GM18499 (cell line): ENCODE measurements at regions not wholly inside any gene's neighbourhood (a gene's known extent, or its start where the extent isn't known, plus 50 kb on each side); places are given as distances from the start of the nearest gene placed in this dataset.

Experiments
- ATAC-seq: cut with Tn5 transposase; IDR thresholded peaks from one replicate; pipeline ENCODE4 v1.9.1; 2021; ENCODE audit warnings: moderate number of reproducible peaks; ENCODE audit not compliant: insufficient read depth, unreplicated experiment

- ATAC-seq, result no peak
These were observed 198.5 kb upstream of the ZBED5 start for GRCh38 chr11:11056316-11056715.

GRCh38 chr11:11047851-11048610 lies 190.2 kb upstream of the ZBED5 start:
- no peak for ATAC-seq

- ATAC-seq, result no peak
These were observed 188.9 kb upstream of the ZBED5 start for GRCh38 chr11:11046781-11047180.

GRCh38 chr11:11045156-11045930 lies 187.5 kb upstream of the ZBED5 start:
- no peak for ATAC-seq

- no peak for ATAC-seq
These were observed 186.4 kb upstream of the ZBED5 start for GRCh38 chr11:11044137-11044855.

GRCh38 chr11:11043721-11044120 lies 185.9 kb upstream of the ZBED5 start:
- no peak for ATAC-seq

GRCh38 chr11:11039208-11039965 lies 181.5 kb upstream of the ZBED5 start:
- ATAC-seq, result no peak

- ATAC-seq, result no peak
These were observed 180.9 kb upstream of the ZBED5 start for GRCh38 chr11:11038782-11039181.

- ATAC-seq, result no peak
These were observed 180.5 kb upstream of the ZBED5 start for GRCh38 chr11:11038352-11038751.

GRCh38 chr11:11036848-11037732 lies 179.2 kb upstream of the ZBED5 start:
- no peak for ATAC-seq

- ATAC-seq, result no peak
These were observed 178.5 kb upstream of the ZBED5 start for GRCh38 chr11:11036185-11036847.

- ATAC-seq, result no peak
These were observed 177.5 kb upstream of the ZBED5 start for GRCh38 chr11:11035331-11035730.

- no peak for ATAC-seq
These were observed 176.6 kb upstream of the ZBED5 start for GRCh38 chr11:11034476-11034875.

- ATAC-seq, result no peak
These were observed 174.2 kb upstream of the ZBED5 start for GRCh38 chr11:11032066-11032465.

- ATAC-seq, result no peak
These were observed 171.2 kb upstream of the ZBED5 start for GRCh38 chr11:11029027-11029426.

- no peak for ATAC-seq
These were observed 170.3 kb upstream of the ZBED5 start for GRCh38 chr11:11028017-11028692.

- ATAC-seq, result no peak
These were observed 169.4 kb upstream of the ZBED5 start for GRCh38 chr11:11027288-11027687.

GRCh38 chr11:11025087-11025486 lies 167.2 kb upstream of the ZBED5 start:
- no peak for ATAC-seq
